SK-N-SH treated with all-trans-retinoic acid at 6 μM for 48 hours (cell line): ENCODE measurements at regions not wholly inside any gene's neighbourhood (a gene's known extent, or its start where the extent isn't known, plus 50 kb on each side); places are given as distances from the start of the nearest gene placed in this dataset.

Experiments
- ATAC-seq: fragments of 200-7000 bp; cut with Tn5 transposase; 3 replicates; pipeline ENCODE4 v1.9.1; 2020; ENCODE audit warnings: mild to moderate bottlenecking, moderate library complexity
- ARNTL ChIP-seq: fragments of 450-650 bp; formaldehyde crosslinking; IDR thresholded peaks from 2 replicates; pipeline ENCODE4 v1.5.0; 2020; ENCODE audit warnings: low read depth, mild to moderate bottlenecking, moderate library complexity, borderline replicate concordance
- BACH2 ChIP-seq: fragments of 250-450 bp; sonication (Bioruptor Pico); IDR thresholded peaks from 2 replicates; pipeline ENCODE4 v1.9.0; 2021; ENCODE audit warnings: mild to moderate bottlenecking, borderline replicate concordance
- CSDC2 ChIP-seq: fragments of 250-450 bp; sonication (Bioruptor Pico); IDR thresholded peaks from 2 replicates; pipeline ENCODE4 v1.5.0; 2020; ENCODE audit warnings: mild to moderate bottlenecking, moderate library complexity
- CSRNP3 ChIP-seq: fragments of 250-450 bp; sonication (Bioruptor Pico); IDR thresholded peaks from 2 replicates; pipeline ENCODE4 v1.5.1; 2021; ENCODE audit warnings: mild to moderate bottlenecking, moderate library complexity
- ESRRG ChIP-seq: fragments of 250-450 bp; sonication (Bioruptor Pico); IDR thresholded peaks from 2 replicates; pipeline ENCODE4 v1.6.1; 2021; ENCODE audit warnings: mild to moderate bottlenecking
- GLIS3 ChIP-seq: fragments of 250-450 bp; sonication (Bioruptor Pico); IDR thresholded peaks from 2 replicates; pipeline ENCODE4 v1.5.0; 2020; ENCODE audit warnings: mild to moderate bottlenecking, moderate library complexity
- ISL1 ChIP-seq: fragments of 250-450 bp; sonication (Bioruptor Pico); IDR thresholded peaks from 2 replicates; pipeline ENCODE4 v2.1.2; 2022; ENCODE audit warnings: mild to moderate bottlenecking, moderate library complexity
- OSR1 ChIP-seq: fragments of 250-450 bp; sonication (Bioruptor Pico); IDR thresholded peaks from 2 replicates; pipeline ENCODE4 v1.8.0; 2022; ENCODE audit warnings: moderate library complexity, mild to moderate bottlenecking, inconsistent platforms
- PATZ1 ChIP-seq: fragments of 250-450 bp; sonication (Bioruptor Pico); IDR thresholded peaks from 2 replicates; pipeline ENCODE4 v1.8.0; 2020; ENCODE audit warnings: mild to moderate bottlenecking, moderate library complexity, borderline replicate concordance
- POU6F1 ChIP-seq: fragments of 250-450 bp; sonication (Bioruptor Pico); IDR thresholded peaks from 2 replicates; pipeline ENCODE4 v1.8.0; 2021; ENCODE audit warnings: low read depth, mild to moderate bottlenecking, moderate library complexity, borderline replicate concordance
- PPARA ChIP-seq: fragments of 250-450 bp; sonication (Bioruptor Pico); IDR thresholded peaks from 2 replicates; pipeline ENCODE4 v1.5.0; 2020; ENCODE audit warnings: mild to moderate bottlenecking, borderline replicate concordance
- RARB ChIP-seq: fragments of 250-450 bp; sonication (Bioruptor Pico); IDR thresholded peaks from 2 replicates; pipeline ENCODE4 v1.8.0; 2021; ENCODE audit warnings: mild to moderate bottlenecking, moderate library complexity
- SNAI2 ChIP-seq: fragments of 250-450 bp; sonication (Bioruptor Pico); IDR thresholded peaks from 2 replicates; pipeline ENCODE4 v1.5.0; 2020; ENCODE audit warnings: mild to moderate bottlenecking, moderate library complexity
- TCF4 ChIP-seq: fragments of 250-450 bp; sonication (Bioruptor Pico); IDR thresholded peaks from 2 replicates; pipeline ENCODE4 v1.8.0; 2021; ENCODE audit warnings: mild to moderate bottlenecking, moderate library complexity, borderline replicate concordance
- TOX ChIP-seq: fragments of 250-450 bp; sonication (Bioruptor Pico); IDR thresholded peaks from 2 replicates; pipeline ENCODE4 v1.8.0; 2021; ENCODE audit warnings: mild to moderate bottlenecking, moderate library complexity, borderline replicate concordance
- ZFP3 ChIP-seq: fragments of 250-450 bp; sonication (Bioruptor Pico); IDR thresholded peaks from 2 replicates; pipeline ENCODE4 v1.5.0; 2020; ENCODE audit warnings: mild to moderate bottlenecking, moderate library complexity
- ZFP30 ChIP-seq: fragments of 450-650 bp; formaldehyde crosslinking; IDR thresholded peaks from 2 replicates; pipeline ENCODE4 v1.5.0; 2022; ENCODE audit warnings: mild to moderate bottlenecking, moderate library complexity
- ZNF70 ChIP-seq: fragments of 450-650 bp; formaldehyde crosslinking; IDR thresholded peaks from 2 replicates; pipeline ENCODE4 v1.5.0; 2020; ENCODE audit warnings: mild to moderate bottlenecking, moderate library complexity
- ZNF8 ChIP-seq: fragments of 450-650 bp; formaldehyde crosslinking; IDR thresholded peaks from 2 replicates; pipeline ENCODE4 v1.5.0; 2020; ENCODE audit warnings: mild to moderate bottlenecking, moderate library complexity
- TF ChIP-seq, protein P1 (sequence below): fragments of 250-450 bp; sonication (Bioruptor Pico); IDR thresholded peaks from 2 replicates; pipeline ENCODE4 v1.5.1; 2020; ENCODE audit warnings: low read depth, mild to moderate bottlenecking, moderate library complexity
- TF ChIP-seq, protein P2 (sequence below): fragments of 250-450 bp; sonication (Bioruptor Pico); IDR thresholded peaks from 2 replicates; pipeline ENCODE4 v1.5.0; 2020; ENCODE audit warnings: mild to moderate bottlenecking, moderate library complexity

GRCh38 chr10:4195213-4195612 lies 410.2 kb upstream of the KLF6 start:
- no peak for TF ChIP-seq ZNF8
- TF ChIP-seq CSDC2 = no peak
- TF ChIP-seq PPARA = no peak
- TF ChIP-seq RARB (CRISPR knock-in tag) = no peak
- no peak for TF ChIP-seq OSR1 (CRISPR knock-in tag)
- no peak for TF ChIP-seq BACH2 (CRISPR knock-in tag)
- no peak for TF ChIP-seq SNAI2 (CRISPR knock-in tag)
- TF ChIP-seq PATZ1 = no peak
- no peak for TF ChIP-seq GLIS3 (CRISPR knock-in tag)
- no peak for TF ChIP-seq ZNF70 (CRISPR knock-in tag)
- no peak for ATAC-seq

GRCh38 chr10:4194231-4194630 lies 409.2 kb upstream of the KLF6 start:
- ATAC-seq = no peak
- TF ChIP-seq ZFP3 (no peak), TOX (CRISPR knock-in tag) (no peak), RARB (CRISPR knock-in tag) (no peak), PPARA (no peak)
- TF ChIP-seq, all 23 proteins: peak for 0

DNA sequence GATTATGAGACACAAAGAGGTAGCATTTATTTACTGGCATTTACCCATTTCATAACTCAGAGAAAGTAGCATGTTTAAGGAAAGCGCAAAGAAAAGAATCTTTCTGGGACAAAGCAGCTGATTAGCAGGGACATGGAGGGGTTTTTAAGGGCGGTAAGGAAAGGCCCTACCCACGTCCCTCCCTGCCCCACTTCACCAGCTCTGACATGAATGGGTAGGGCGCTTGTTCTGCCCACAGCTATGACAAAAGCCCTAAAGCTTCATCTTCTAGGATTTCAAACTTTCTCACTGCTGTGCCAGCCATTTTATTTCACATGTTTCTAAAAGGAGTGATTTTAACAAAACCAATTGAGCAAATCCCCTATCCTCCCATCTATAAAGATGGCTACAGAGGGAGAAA lies 406.9 kb upstream of the KLF6 start:
- TF ChIP-seq GLIS3 (CRISPR knock-in tag) (no peak), RARB (CRISPR knock-in tag) (no peak), ISL1 (CRISPR knock-in tag) (no peak), POU6F1 (CRISPR knock-in tag) (no peak), ZNF8 (no peak), PPARA (no peak), ZFP30 (CRISPR knock-in tag) (no peak), TCF4 (CRISPR knock-in tag) (no peak), ZFP3 (no peak), SNAI2 (CRISPR knock-in tag) (no peak), OSR1 (CRISPR knock-in tag) (no peak), ESRRG (CRISPR knock-in tag) (no peak), PATZ1 (no peak), ARNTL (CRISPR knock-in tag) (no peak)
- TF ChIP-seq, protein P1, sequence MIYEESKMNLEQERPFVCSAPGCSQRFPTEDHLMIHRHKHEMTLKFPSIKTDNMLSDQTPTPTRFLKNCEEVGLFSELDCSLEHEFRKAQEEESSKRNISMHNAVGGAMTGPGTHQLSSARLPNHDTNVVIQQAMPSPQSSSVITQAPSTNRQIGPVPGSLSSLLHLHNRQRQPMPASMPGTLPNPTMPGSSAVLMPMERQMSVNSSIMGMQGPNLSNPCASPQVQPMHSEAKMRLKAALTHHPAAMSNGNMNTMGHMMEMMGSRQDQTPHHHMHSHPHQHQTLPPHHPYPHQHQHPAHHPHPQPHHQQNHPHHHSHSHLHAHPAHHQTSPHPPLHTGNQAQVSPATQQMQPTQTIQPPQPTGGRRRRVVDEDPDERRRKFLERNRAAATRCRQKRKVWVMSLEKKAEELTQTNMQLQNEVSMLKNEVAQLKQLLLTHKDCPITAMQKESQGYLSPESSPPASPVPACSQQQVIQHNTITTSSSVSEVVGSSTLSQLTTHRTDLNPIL (CRISPR knock-in tag) = no peak
- ATAC-seq = no peak

- ATAC-seq = no peak
Observed at GRCh38 chr10:4191354-4191753, 406.3 kb upstream of the KLF6 start.

GRCh38 chr10:4190876-4191275 lies 405.9 kb upstream of the KLF6 start:
- ATAC-seq = no peak
- TF ChIP-seq CSRNP3 (CRISPR knock-in tag) = no peak
- TF ChIP-seq CSDC2 = no peak
- TF ChIP-seq, protein P2, sequence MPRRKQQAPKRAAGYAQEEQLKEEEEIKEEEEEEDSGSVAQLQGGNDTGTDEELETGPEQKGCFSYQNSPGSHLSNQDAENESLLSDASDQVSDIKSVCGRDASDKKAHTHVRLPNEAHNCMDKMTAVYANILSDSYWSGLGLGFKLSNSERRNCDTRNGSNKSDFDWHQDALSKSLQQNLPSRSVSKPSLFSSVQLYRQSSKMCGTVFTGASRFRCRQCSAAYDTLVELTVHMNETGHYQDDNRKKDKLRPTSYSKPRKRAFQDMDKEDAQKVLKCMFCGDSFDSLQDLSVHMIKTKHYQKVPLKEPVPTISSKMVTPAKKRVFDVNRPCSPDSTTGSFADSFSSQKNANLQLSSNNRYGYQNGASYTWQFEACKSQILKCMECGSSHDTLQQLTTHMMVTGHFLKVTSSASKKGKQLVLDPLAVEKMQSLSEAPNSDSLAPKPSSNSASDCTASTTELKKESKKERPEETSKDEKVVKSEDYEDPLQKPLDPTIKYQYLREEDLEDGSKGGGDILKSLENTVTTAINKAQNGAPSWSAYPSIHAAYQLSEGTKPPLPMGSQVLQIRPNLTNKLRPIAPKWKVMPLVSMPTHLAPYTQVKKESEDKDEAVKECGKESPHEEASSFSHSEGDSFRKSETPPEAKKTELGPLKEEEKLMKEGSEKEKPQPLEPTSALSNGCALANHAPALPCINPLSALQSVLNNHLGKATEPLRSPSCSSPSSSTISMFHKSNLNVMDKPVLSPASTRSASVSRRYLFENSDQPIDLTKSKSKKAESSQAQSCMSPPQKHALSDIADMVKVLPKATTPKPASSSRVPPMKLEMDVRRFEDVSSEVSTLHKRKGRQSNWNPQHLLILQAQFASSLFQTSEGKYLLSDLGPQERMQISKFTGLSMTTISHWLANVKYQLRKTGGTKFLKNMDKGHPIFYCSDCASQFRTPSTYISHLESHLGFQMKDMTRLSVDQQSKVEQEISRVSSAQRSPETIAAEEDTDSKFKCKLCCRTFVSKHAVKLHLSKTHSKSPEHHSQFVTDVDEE (CRISPR knock-in tag) = no peak
- no peak for TF ChIP-seq TCF4 (CRISPR knock-in tag)
- TF ChIP-seq ZFP3 = no peak
- no peak for TF ChIP-seq ISL1 (CRISPR knock-in tag)
- no peak for TF ChIP-seq PATZ1

More at GRCh38 chr10:4191354-4191753, 406.3 kb upstream of the KLF6 start:
- TF ChIP-seq ZNF70 (CRISPR knock-in tag) = no peak
- no peak for TF ChIP-seq RARB (CRISPR knock-in tag)
- no peak for TF ChIP-seq PPARA
- TF ChIP-seq ZFP30 (CRISPR knock-in tag) = no peak
- TF ChIP-seq ARNTL (CRISPR knock-in tag) = no peak
- TF ChIP-seq SNAI2 (CRISPR knock-in tag) = no peak
